NK-92 treated with Interleukin-12 subunit alpha and Interleukin-12 subunit beta, amount 100 ng/mL, for 24 hours (cell line): ENCODE measurements at regions not wholly inside any gene's neighbourhood (a gene's known extent, or its start where the extent isn't known, plus 50 kb on each side); places are given as distances from the start of the nearest gene placed in this dataset.
A peak's percentile ranks its signal among the peaks of the same experiment; 100 is the strongest.
"Not testable (repeated sequence)": the region's sequence is repeated elsewhere in the genome, so short reads cannot be mapped to it uniquely, and the experiment has no call there.

ENCODE experiments used
- DNase-seq: peaks from one replicate; lab custom pipeline; 2025; lab: John Stamatoyannopoulos, UW

DNA sequence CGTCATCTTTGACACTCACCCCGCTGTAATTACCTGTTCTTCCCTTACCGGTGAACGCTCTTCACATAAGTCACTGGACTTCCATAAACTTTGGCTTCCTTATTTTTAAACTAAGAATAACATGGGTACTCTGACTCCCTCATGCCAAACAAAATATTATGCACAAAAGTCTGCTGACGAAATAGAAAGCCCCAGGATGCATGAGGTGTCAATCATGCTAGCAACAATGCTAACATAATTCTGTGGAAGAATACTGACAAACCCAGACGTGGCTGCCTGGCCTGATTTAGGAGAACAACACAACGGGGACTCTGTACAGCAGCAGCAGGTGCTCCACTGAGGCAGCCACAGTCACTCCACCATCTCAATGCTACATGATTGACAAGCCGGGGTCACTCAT, 137.5 kb downstream of the CCDC71L start:
- no peak for DNase-seq

GRCh38 chr7:106522696-106523095, 138.3 kb downstream of the CCDC71L start:
- no peak for DNase-seq

- DNase-seq, result no peak
Observed at GRCh38 chr7:106521541-106521940, 139.4 kb downstream of the CCDC71L start.

- no peak for DNase-seq
Observed at GRCh38 chr7:106520962-106521514, 139.9 kb downstream of the CCDC71L start.

DNA sequence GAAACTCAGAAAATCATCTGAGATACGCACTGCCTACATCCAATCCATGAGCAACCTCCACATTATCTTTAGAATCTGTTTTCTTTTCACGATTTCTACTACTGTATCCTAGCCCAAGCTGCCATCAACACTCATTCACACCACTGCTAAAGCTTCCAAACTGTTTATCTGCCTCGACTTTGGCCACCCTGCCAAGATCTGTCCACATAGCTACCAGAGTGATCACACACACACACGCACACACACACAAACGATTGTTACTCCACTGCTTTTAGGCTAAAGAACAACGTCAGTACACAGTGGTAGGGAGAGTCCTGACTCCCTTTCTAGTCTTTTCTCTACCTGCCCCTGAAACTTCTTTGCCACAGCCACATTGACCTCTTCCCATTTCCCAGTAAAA, 142.0 kb downstream of the CCDC71L start:
- no peak for DNase-seq

DNA sequence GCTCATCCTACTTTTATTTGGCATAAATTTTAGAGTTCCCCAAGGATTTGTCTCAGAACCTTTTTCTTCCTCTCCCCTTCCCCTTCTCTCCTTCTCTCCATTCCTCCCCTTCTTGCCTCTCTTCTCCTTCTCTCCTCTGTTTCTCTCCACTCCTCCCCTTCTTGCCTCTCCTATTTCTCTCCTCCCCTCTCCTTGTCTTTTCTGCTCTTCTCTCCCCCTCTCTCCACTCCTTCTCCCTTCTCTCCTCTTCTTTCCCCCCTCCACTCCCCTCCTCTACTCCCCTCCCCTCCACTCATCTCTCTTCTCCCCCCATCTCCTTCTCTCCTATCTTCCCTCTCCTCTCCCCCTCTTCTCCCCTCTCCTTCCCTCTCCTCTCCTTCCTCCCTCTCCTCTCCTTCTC, 142.7 kb downstream of the CCDC71L start:
- DNase-seq, result no peak

GRCh38 chr7:106517508-106517907, 143.4 kb downstream of the CCDC71L start:
- no peak for DNase-seq

DNA sequence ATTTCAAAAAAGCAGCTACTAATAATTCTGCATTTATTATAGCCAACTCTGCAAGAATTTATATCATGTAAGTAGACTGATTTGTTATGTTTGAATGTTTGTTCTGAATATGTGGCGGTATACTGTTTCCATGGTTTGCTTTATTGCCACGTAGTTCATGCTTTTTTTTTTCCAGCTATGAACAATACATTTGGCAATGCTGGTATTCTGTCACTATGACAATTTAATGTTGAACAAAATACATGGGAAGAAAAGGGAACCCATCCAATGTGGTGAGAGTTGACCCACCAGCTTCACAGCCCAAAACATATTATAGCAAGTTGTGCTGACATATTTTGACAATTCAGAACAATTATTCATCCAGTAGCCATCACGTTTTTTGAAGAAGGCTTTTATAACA, 145.6 kb downstream of the CCDC71L start:
- DNase-seq, result no peak

DNA sequence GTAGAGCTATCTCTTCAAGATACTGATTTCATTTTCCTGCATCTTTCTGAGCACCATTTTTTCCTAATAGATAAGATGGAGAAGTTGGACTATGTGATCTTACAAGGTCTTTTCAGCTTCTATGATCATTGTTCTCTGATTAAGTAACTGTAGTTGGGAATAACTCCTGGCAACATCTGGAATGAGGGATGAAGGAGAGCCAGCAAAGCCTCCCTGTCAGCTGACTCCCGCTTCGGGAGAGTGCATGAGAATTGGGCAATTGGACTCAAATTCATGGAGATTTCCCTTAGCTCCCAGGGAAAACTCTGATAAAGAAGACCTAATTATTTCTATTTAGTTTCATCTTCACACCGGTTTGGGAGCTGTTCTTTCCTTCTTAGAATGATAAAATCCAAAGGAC, 146.1 kb downstream of the CCDC71L start:
- no peak for DNase-seq

- no peak for DNase-seq
Observed at GRCh38 chr7:106512217-106512616, 148.7 kb downstream of the CCDC71L start.

DNA sequence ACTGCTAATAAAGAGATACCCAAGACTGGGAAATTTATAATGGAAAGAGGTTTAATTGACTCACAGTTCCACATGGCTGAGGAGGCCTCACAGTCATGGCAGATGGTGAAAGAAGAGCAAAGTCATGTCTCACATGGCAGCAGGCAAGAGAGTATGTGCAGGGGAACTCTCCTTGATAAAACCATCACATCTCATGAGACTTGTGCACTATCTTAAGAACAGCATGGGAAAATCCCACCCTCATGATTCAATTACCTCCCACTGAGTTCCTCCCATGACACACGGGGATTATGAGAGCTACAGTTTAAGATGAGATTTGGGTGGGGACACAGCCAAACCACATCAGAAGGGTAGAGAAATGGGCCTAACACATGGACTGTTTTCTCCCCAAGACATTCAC, 156.3 kb downstream of the CCDC71L start:
- no peak for DNase-seq

- no peak for DNase-seq
Observed at GRCh38 chr7:106504207-106504606, 156.8 kb downstream of the CCDC71L start.

- DNase-seq, result no peak
Observed at GRCh38 chr7:106503626-106504025, 157.3 kb downstream of the CCDC71L start.

DNA sequence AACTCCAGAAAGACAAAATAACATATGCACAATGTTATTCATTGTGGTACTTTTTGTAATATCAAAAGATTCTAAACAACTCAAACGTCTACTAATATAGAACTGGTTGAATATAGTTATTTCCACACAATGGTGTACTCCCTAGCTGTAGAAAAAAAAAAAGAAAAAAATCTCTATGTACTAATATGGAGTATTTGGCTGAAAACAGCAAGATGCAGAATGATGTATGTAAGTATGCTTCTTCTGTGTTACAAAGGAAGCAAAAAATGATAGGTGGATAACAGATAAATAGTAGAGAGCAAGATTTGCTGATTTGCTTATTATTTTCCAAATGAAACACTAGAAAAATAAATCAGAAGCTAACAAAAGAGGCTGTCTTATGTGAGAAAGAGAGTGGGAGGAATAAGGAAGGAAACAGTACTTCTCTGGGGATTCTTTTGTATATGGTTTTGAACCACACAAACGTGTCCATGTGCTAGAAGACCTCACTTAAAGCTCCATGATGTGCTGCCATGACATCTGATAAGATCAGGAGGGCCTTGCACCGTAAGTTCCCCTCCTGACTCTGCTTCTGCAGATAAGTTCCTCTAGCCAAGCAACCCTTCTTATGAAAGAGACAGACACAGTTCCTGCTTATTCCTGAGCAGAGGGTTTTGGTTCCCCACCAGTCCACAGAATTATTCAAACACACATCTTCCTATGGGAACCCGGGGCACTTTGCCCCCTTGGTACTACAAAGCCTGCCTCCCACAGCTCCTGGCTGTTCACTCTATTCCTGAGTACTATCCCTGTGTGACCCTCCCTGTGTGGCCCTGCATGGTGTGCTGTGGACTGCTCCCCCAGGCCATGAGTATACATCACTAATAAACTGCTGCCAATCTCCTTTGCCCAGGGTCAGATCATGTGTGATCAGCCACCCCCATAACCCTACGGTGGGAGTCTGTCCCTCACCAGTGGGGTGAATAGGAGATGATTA, 159.1 kb downstream of the CCDC71L start:
- no peak for DNase-seq

- no peak for DNase-seq
Observed at GRCh38 chr7:106499897-106500296, 161.1 kb downstream of the CCDC71L start.

- DNase-seq, result not testable (repeated sequence)
Observed at GRCh38 chr7:106498005-106498404, 163.0 kb downstream of the CCDC71L start.

DNA sequence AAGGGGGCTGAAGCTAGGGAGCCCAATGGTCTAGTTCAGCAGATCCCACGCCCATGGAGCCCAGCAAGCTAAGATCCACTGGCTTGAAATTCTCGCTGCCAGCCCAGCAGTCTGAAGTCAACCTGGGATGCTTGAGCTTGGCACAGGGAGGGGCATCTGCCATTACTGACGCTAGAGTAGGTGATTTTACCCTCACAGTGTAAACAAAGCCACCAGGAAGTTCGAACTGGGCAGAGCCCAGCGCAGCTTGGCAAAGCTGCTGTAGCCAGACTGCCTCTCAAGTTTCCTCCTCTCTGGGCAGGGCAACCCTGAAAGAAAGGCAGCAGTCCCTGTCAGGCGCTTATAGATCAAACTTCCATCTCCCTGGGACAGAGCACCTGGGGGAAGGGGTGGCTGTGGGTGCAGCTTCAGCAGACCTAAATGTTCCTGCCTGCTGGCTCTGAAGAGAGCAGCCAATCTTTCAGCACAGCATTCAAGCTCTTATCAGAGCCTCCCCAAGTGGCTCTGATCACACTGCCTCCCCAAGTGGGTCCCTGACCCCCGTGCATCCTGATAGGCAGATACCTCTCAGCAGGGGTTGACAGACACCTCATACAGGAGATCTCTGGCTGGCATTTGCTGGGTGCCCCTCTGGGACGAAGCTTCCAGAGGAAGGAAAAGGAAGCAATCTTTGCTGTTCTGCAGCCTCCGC, 167.8 kb downstream of the CCDC71L start:
- DNase-seq, result no peak

DNA sequence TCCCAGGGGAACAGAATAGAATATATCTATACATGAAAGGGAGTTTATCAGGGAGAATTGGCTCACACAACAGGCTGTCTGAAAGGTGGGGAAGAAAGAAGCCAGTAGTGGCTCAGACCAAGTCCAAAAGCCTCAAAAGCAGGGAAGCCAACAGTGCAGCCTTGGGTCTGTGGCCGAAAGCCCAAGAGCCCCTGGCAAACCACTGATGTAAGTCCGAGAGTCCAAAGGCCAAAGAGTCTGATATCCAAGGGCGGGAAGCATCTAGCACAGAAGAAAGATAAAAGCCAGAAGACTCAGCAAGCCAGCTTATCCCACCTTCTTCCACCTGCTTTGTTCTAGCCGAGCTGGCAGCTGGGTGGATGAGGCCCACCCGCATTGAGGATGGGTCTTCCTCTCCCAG, 172.5 kb downstream of the CCDC71L start:
- no peak for DNase-seq

GRCh38 chr7:106487892-106488291, 173.1 kb downstream of the CCDC71L start:
- DNase-seq, result no peak

- DNase-seq, result no peak
Observed at GRCh38 chr7:106486331-106486730, 174.6 kb downstream of the CCDC71L start.

- no peak for DNase-seq
Observed at GRCh38 chr7:106485919-106486318, 175.0 kb downstream of the CCDC71L start.

GRCh38 chr7:106485031-106485551, 175.9 kb downstream of the CCDC71L start:
- DNase-seq, result no peak

GRCh38 chr7:106484562-106484961, 176.4 kb downstream of the CCDC71L start:
- DNase-seq, result peak; percentile 44
